Prostate gland (tissue), 2 donors: ENCODE measurements at regions not wholly inside any gene's neighbourhood (a gene's known extent, or its start where the extent isn't known, plus 50 kb on each side); places are given as distances from the start of the nearest gene placed in this dataset.

ENCODE experiments used
- CTCF ChIP-seq, 4 experiments: fragments of 200-600 bp in 2 of 4; fragments of 450-650 bp in 2 of 4; sonication (generic) in 2 of 4; IDR thresholded peaks; 1 replicate in 3 of 4; 2 replicates in 1 of 4; pipeline ENCODE4 v1.5.1; 2016 to 2019; ENCODE audit warnings: antibody characterized with exemption in 4 of 4, mild to moderate bottlenecking in 2 of 4, moderate library complexity in 2 of 4
- POLR2A ChIP-seq: fragments of 450-650 bp; IDR thresholded peaks from one replicate; pipeline ENCODE4 v1.6.1; 2016; ENCODE audit warnings: antibody characterized with exemption, mild to moderate bottlenecking
- POLR2AphosphoS5 ChIP-seq: sonication (generic); formaldehyde crosslinking; IDR thresholded peaks from one replicate; pipeline ENCODE4 v1.6.1; 2017; ENCODE audit warnings: antibody characterized with exemption

DNA sequence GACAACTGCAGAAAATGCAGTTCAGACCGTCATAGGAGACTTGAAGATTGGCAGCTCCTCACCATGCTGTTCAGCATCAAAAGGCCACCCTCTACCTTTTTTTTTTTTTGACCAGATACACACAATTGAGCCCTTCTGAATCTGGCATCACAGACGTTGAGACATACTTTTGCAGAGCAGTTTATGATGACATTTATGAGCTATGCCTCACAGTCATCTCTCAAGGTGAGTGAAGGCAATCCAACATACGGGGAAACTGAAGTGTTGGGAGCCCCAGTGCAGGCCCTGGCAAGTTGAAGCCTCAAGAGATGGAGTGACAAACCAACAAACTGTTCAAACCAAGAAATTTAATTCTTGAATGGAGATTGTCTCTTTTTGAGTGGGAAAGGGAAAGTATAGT, 83.6 kb upstream of the DLX6 start:
- no peak for TF ChIP-seq CTCF (IDR thresholded peaks at IDR 0.05)
- no peak for TF ChIP-seq POLR2A
- no peak for TF ChIP-seq POLR2AphosphoS5
